ENCODE measurements at regions not wholly inside any gene's neighbourhood (a gene's known extent, or its start where the extent isn't known, plus 50 kb on each side); places are given as distances from the start of the nearest gene placed in this dataset.
"Not testable (repeated sequence)": the region's sequence is repeated elsewhere in the genome, so short reads cannot be mapped to it uniquely, and the experiment has no call there.

DNA sequence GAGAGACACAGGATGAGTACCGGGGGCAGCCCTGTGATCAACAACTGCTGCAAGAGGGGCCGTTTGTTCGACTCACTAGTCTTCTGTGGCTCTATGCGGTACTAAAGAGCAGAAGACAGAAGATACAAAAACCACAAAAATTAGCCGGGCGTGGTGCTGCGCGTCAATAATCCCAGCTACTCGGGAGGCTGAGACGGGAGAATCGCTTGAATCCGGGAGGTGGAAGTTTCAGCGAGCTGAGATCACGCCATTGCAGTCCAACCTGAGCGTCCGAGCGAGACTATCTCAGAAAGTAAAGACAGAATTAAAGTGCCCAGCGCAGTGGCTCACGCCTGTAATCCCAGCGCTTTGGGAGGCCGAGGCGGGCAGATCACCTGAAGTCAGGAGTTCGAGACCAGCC, 71.0 kb upstream of the RNU2-1 start:
- H3K4me3 ChIP-seq (ENCODE audit: low read length in 2 of 2); DNase-seq; H3K36me3 ChIP-seq (ENCODE audit: control insufficient read depth in 1 of 2, insufficient read depth in 2 of 2, low read length in 1 of 2); H3K4me1 ChIP-seq (ENCODE audit: control insufficient read depth in 1 of 2, insufficient read depth in 2 of 2, low read length in 2 of 2); ATAC-seq (ENCODE audit: low FRiP score); H3K9me3 ChIP-seq (ENCODE audit: control insufficient read depth, low read length); H3K27ac ChIP-seq (ENCODE audit: low read depth in 1 of 2, low read length in 2 of 2); intact Hi-C loops (cut with DNase I); H3K27me3 ChIP-seq (ENCODE audit: control insufficient read depth in 1 of 2, insufficient read depth in 2 of 2, low read length in 1 of 2): not testable (repeated sequence)
- 95 to 99% methylated on average over 14 of the region's 23 CpGs for WGBS, 2 donors

DNA sequence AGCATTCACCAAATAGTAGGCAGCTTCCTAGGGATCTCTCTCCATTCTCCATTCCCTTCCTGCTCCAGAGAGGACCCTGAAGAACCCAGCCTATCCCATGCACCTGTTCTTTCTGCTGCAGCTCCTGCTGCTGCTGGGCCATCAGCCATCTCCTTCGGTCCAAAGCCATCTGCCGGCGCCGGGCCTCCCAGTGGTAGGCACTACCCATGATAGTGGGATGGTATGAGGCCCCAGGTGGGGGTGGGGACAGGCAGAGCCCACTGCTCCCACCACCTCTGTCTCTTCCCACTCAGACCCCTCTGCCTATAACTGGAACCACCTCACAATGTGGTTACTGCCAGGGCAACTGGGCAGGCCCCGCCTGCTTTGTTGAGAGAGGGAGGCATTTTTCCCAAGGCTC, 69.3 kb upstream of the RNU2-1 start:
- DNase-seq; intact Hi-C loops (cut with DNase I); ATAC-seq (ENCODE audit: low FRiP score); H3K27me3 ChIP-seq (ENCODE audit: control insufficient read depth in 1 of 2, insufficient read depth in 2 of 2, low read length in 1 of 2); H3K9me3 ChIP-seq (ENCODE audit: control insufficient read depth, low read length); H3K4me3 ChIP-seq (ENCODE audit: low read length in 2 of 2); H3K27ac ChIP-seq (ENCODE audit: low read depth in 1 of 2, low read length in 2 of 2); H3K4me1 ChIP-seq (ENCODE audit: control insufficient read depth in 1 of 2, insufficient read depth in 2 of 2, low read length in 2 of 2); H3K36me3 ChIP-seq (ENCODE audit: control insufficient read depth in 1 of 2, insufficient read depth in 2 of 2, low read length in 1 of 2): not testable (repeated sequence)
- no CpG with 5 or more reads among the region's 5 CpGs for WGBS, 2 donors

DNA sequence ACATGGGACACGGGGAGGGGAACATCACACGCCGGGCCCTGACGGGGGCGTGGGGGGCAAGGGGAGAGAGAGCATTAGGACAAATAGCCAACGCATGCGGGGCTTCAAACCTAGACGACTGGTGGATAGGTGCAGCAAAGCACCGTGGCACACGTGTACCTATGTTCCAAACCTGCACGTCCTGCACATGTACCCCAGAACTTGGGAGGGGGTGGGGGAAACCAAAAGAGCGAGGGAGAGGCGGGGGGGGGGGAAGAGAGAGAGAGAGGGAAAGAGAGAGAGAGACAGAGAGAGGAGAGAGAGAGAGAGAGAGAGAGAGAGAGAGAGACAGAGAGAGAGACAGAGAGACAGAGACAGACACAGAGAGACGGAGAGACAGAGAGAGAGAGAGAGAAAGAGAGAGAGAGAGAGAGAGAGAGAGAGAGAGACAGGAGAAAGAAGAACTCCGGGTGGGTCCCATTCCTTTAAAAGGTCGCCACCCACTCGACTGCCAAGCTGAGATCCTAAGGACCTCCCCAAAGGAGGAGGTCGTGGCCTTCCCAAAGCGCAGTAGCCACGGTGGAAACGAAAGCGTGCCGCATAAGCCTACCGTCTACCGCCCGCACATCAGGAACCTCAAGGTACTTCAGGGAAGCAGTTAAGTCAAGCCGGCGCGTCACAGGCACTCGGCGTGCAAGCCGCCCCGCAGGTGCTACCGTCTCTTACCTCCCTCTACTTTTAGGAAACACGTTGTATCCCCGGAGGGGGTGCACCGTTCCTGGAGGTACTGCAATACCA, 65.7 kb upstream of the RNU2-1 start:
- intact Hi-C loops (cut with DNase I); H3K36me3 ChIP-seq (ENCODE audit: control insufficient read depth in 1 of 2, insufficient read depth in 2 of 2, low read length in 1 of 2); ATAC-seq (ENCODE audit: low FRiP score); H3K27me3 ChIP-seq (ENCODE audit: control insufficient read depth in 1 of 2, insufficient read depth in 2 of 2, low read length in 1 of 2); DNase-seq; H3K9me3 ChIP-seq (ENCODE audit: control insufficient read depth, low read length); H3K4me1 ChIP-seq (ENCODE audit: control insufficient read depth in 1 of 2, insufficient read depth in 2 of 2, low read length in 2 of 2); H3K27ac ChIP-seq (ENCODE audit: low read depth in 1 of 2, low read length in 2 of 2); H3K4me3 ChIP-seq (ENCODE audit: low read length in 2 of 2): not testable (repeated sequence)
- WGBS, 2 donors = no CpG with 5 or more reads among the region's 37 CpGs

DNA sequence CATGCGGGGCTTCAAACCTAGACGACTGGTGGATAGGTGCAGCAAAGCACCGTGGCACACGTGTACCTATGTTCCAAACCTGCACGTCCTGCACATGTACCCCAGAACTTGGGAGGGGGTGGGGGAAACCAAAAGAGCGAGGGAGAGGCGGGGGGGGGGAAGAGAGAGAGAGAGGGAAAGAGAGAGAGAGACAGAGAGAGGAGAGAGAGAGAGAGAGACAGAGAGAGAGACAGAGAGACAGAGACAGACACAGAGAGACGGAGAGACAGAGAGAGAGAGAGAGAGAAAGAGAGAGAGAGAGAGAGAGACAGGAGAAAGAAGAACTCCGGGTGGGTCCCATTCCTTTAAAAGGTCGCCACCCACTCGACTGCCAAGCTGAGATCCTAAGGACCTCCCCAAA, 55.9 kb upstream of the RNU2-1 start:
- ATAC-seq (ENCODE audit: low FRiP score) = not testable (repeated sequence)
- WGBS, 2 donors = no CpG with 5 or more reads among the region's 11 CpGs

DNA sequence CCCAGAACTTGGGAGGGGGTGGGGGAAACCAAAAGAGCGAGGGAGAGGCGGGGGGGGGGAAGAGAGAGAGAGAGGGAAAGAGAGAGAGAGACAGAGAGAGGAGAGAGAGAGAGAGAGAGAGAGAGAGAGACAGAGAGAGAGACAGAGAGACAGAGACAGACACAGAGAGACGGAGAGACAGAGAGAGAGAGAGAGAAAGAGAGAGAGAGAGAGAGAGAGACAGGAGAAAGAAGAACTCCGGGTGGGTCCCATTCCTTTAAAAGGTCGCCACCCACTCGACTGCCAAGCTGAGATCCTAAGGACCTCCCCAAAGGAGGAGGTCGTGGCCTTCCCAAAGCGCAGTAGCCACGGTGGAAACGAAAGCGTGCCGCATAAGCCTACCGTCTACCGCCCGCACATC, 49.8 kb upstream of the RNU2-1 start:
- H3K27me3 ChIP-seq (ENCODE audit: control insufficient read depth in 1 of 2, insufficient read depth in 2 of 2, low read length in 1 of 2); H3K9me3 ChIP-seq (ENCODE audit: control insufficient read depth, low read length); H3K4me3 ChIP-seq (ENCODE audit: low read length in 2 of 2); ATAC-seq (ENCODE audit: low FRiP score); intact Hi-C loops (cut with DNase I); H3K4me1 ChIP-seq (ENCODE audit: control insufficient read depth in 1 of 2, insufficient read depth in 2 of 2, low read length in 2 of 2); H3K27ac ChIP-seq (ENCODE audit: low read depth in 1 of 2, low read length in 2 of 2); DNase-seq; H3K36me3 ChIP-seq (ENCODE audit: control insufficient read depth in 1 of 2, insufficient read depth in 2 of 2, low read length in 1 of 2): not testable (repeated sequence)
- 0% methylated on average over 1 of the region's 15 CpGs; no CpG with 5 or more reads in 1 of the 2 donors for WGBS, 2 donors

More for the DNA sequence above, 55.9 kb upstream of the RNU2-1 start:
- H3K36me3 ChIP-seq (ENCODE audit: control insufficient read depth in 1 of 2, insufficient read depth in 2 of 2, low read length in 1 of 2); H3K4me1 ChIP-seq (ENCODE audit: control insufficient read depth in 1 of 2, insufficient read depth in 2 of 2, low read length in 2 of 2); H3K9me3 ChIP-seq (ENCODE audit: control insufficient read depth, low read length); H3K4me3 ChIP-seq (ENCODE audit: low read length in 2 of 2); intact Hi-C loops (cut with DNase I); DNase-seq; H3K27me3 ChIP-seq (ENCODE audit: control insufficient read depth in 1 of 2, insufficient read depth in 2 of 2, low read length in 1 of 2); H3K27ac ChIP-seq (ENCODE audit: low read depth in 1 of 2, low read length in 2 of 2): not testable (repeated sequence)

Data from aorta (tissue), 5 donors.